ENCODE measurements at regions not wholly inside any gene's neighbourhood (a gene's known extent, or its start where the extent isn't known, plus 50 kb on each side); places are given as distances from the start of the nearest gene placed in this dataset.

- no peak overlapping the region for H3K9ac ChIP-seq (ENCODE audit: insufficient read depth, low read length, poor library complexity, severe bottlenecking)
- Mint-ChIP-seq H3K36me3 (no peaks in the 10 kb centered on the region), H3K9me3 (peaks cover 0 to 6% (median 0%) of the 10 kb centered on the region in 7 donors), H3K4me3 (no peak overlapping the region), H3K27ac (peak overlapping the region in 2 of 7 donors; percentile 15 to 27), H3K27me3 (ENCODE audit: low read depth in 3 of 3) (peaks cover 1 to 4% (median 3%) of the 10 kb centered on the region in 3 donors), H3K4me1 (no peaks in the 10 kb centered on the region)
- WGBS (ENCODE audit: insufficient coverage): 70% methylated on average over 5 of the region's 9 CpGs
- no peaks in the 10 kb centered on the region for H3K9me3 ChIP-seq (replicated peaks in 1 of 2; ENCODE audit: control insufficient read depth in 1 of 2, insufficient read depth in 1 of 2, low read length in 2 of 2)
- no peak overlapping the region for H3K4me3 ChIP-seq (replicated peaks in 1 of 3; ENCODE audit: low read depth in 2 of 3, low read length in 3 of 3)
- H3K4me1 ChIP-seq (ENCODE audit: control insufficient read depth in 1 of 2, insufficient read depth in 2 of 2, low read length in 2 of 2): no peaks in the 10 kb centered on the region
- H4K20me1 ChIP-seq (ENCODE audit: insufficient read depth, low read length): no peaks in the 10 kb centered on the region
- no peaks in the 10 kb centered on the region for H3K79me2 ChIP-seq (ENCODE audit: insufficient read depth, low read length)
- no peak overlapping the region for H3K27ac ChIP-seq (ENCODE audit: low read depth in 1 of 2, low read length in 2 of 2)
- H3K36me3 ChIP-seq (replicated peaks in 1 of 2; ENCODE audit: control insufficient read depth in 1 of 2, insufficient read depth in 2 of 2, low read length in 2 of 2): no peaks in the 10 kb centered on the region
- H3K27me3 ChIP-seq (ENCODE audit: control insufficient read depth in 2 of 2, insufficient read depth in 2 of 2, low read length in 2 of 2): no peaks in the 10 kb centered on the region
- DNase-seq: no peak
- intact Hi-C loops (cut with micrococcal nuclease): no loop called here
- TF ChIP-seq CTCF (IDR thresholded peaks at IDR 0.05): no peak
- H3K4me2 ChIP-seq (replicated peaks; ENCODE audit: extremely low read depth, low read length, poor library complexity, severe bottlenecking): no peak overlapping the region
- H2AFZ ChIP-seq (ENCODE audit: insufficient read depth, low read depth, low read length, poor library complexity, severe bottlenecking): no peak overlapping the region
These were observed 238.1 kb downstream of the GAS1 start for GRCh38 chr9:86708918-86709835.

GRCh38 chr9:86707932-86708510, 239.3 kb downstream of the GAS1 start:
- Histone ChIP-seq H3K36me3 (replicated peaks in 1 of 2; ENCODE audit: control insufficient read depth in 1 of 2, insufficient read depth in 2 of 2, low read length in 2 of 2) (no peaks in the 10 kb centered on the region), H4K20me1 (ENCODE audit: insufficient read depth, low read length) (no peaks in the 10 kb centered on the region), H3K79me2 (ENCODE audit: insufficient read depth, low read length) (no peaks in the 10 kb centered on the region), H3K9me3 (replicated peaks in 1 of 2; ENCODE audit: control insufficient read depth in 1 of 2, insufficient read depth in 1 of 2, low read length in 2 of 2) (no peaks in the 10 kb centered on the region), H3K27me3 (ENCODE audit: control insufficient read depth in 2 of 2, insufficient read depth in 2 of 2, low read length in 2 of 2) (no peaks in the 10 kb centered on the region), H2AFZ (ENCODE audit: insufficient read depth, low read depth, low read length, poor library complexity, severe bottlenecking) (no peak overlapping the region), H3K4me1 (ENCODE audit: control insufficient read depth in 1 of 2, insufficient read depth in 2 of 2, low read length in 2 of 2) (no peaks in the 10 kb centered on the region), H3K4me2 (replicated peaks; ENCODE audit: extremely low read depth, low read length, poor library complexity, severe bottlenecking) (no peak overlapping the region), H3K9ac (ENCODE audit: insufficient read depth, low read length, poor library complexity, severe bottlenecking) (no peak overlapping the region), H3K4me3 (replicated peaks in 1 of 3; ENCODE audit: low read depth in 2 of 3, low read length in 3 of 3) (no peak overlapping the region), H3K27ac (ENCODE audit: low read depth in 1 of 2, low read length in 2 of 2) (no peak overlapping the region)
- Mint-ChIP-seq H3K27ac (no peak overlapping the region), H3K4me1 (no peaks in the 10 kb centered on the region), H3K9me3 (peaks cover 0 to 6% (median 0%) of the 10 kb centered on the region in 7 donors), H3K4me3 (no peak overlapping the region), H3K27me3 (ENCODE audit: low read depth in 3 of 3) (peaks cover 1 to 4% (median 3%) of the 10 kb centered on the region in 3 donors), H3K36me3 (no peaks in the 10 kb centered on the region)
- intact Hi-C loops (cut with micrococcal nuclease): no loop called here
- DNase-seq: no peak
- WGBS (ENCODE audit: insufficient coverage): 100% methylated on average over 3 of the region's 4 CpGs
- TF ChIP-seq CTCF (IDR thresholded peaks at IDR 0.05): no peak

Data from CD14-positive monocyte (primary cell).